SJSA1 (cell line): ENCODE measurements at regions not wholly inside any gene's neighbourhood (a gene's known extent, or its start where the extent isn't known, plus 50 kb on each side); places are given as distances from the start of the nearest gene placed in this dataset.

ENCODE experiments used
- DNase-seq, 2 experiments: peaks; one replicate each; pipeline ENCODE4 v3.0.0-alpha.2; 2015 to 2020; ENCODE audit warnings: low spot score in 2 of 2, low read depth in 1 of 2
- H3K27ac ChIP-seq: fragments of 250-450 bp; sonication (Bioruptor Pico); 2 replicates; pipeline ENCODE4 v1.5.1; 2020; ENCODE audit warnings: mild to moderate bottlenecking, moderate library complexity
- H3K27me3 ChIP-seq: fragments of 250-450 bp; sonication (Bioruptor Pico); replicated peaks from 2 replicates; pipeline ENCODE4 v1.5.1; 2020; ENCODE audit warnings: mild to moderate bottlenecking, moderate library complexity
- H3K36me3 ChIP-seq: fragments of 250-450 bp; sonication (Bioruptor Pico); 2 replicates; pipeline ENCODE4 v1.5.1; 2020; ENCODE audit warnings: mild to moderate bottlenecking
- H3K4me1 ChIP-seq: fragments of 250-450 bp; sonication (Bioruptor Pico); replicated peaks from 2 replicates; pipeline ENCODE4 v1.6.1; 2021; ENCODE audit warnings: mild to moderate bottlenecking
- H3K4me3 ChIP-seq: fragments of 250-450 bp; sonication (Bioruptor Pico); 2 replicates; pipeline ENCODE4 v1.5.1; 2020; ENCODE audit warnings: mild to moderate bottlenecking
- H3K9me3 ChIP-seq: fragments of 250-450 bp; sonication (Bioruptor Pico); replicated peaks from 2 replicates; pipeline ENCODE4 v1.5.1; 2020; ENCODE audit warnings: mild to moderate bottlenecking

- DNase-seq = peak in 1 of 2 experiments; percentile 49
- Histone ChIP-seq H3K36me3 (no peaks in the 10 kb centered on the region), H3K9me3 (no peaks in the 10 kb centered on the region), H3K27me3 (no peaks in the 10 kb centered on the region), H3K27ac (no peak overlapping the region), H3K4me3 (no peak overlapping the region), H3K4me1 (peaks cover 22% of the 10 kb centered on the region)
Measured at GRCh38 chr1:244347942-244348341, 103.8 kb downstream of the ADSS2 start.

GRCh38 chr1:244349103-244349531 lies 102.6 kb downstream of the ADSS2 start:
- DNase-seq = no peak
- Histone ChIP-seq H3K4me1 (peaks cover 34% of the 10 kb centered on the region), H3K36me3 (no peaks in the 10 kb centered on the region), H3K4me3 (no peak overlapping the region), H3K27ac (no peak overlapping the region), H3K9me3 (no peaks in the 10 kb centered on the region), H3K27me3 (no peaks in the 10 kb centered on the region)

- no peaks in the 10 kb centered on the region for H3K9me3 ChIP-seq
- no peak overlapping the region for H3K4me3 ChIP-seq
- H3K27me3 ChIP-seq = no peaks in the 10 kb centered on the region
- DNase-seq = no peak
- H3K27ac ChIP-seq = no peak overlapping the region
- peaks cover 34% of the 10 kb centered on the region for H3K4me1 ChIP-seq
- no peaks in the 10 kb centered on the region for H3K36me3 ChIP-seq
Measured at GRCh38 chr1:244349581-244350001, 102.1 kb downstream of the ADSS2 start.

- H3K4me3 ChIP-seq = no peak overlapping the region
- peaks cover 34% of the 10 kb centered on the region for H3K4me1 ChIP-seq
- H3K27me3 ChIP-seq = no peaks in the 10 kb centered on the region
- no peak for DNase-seq
- no peak overlapping the region for H3K27ac ChIP-seq
- no peaks in the 10 kb centered on the region for H3K36me3 ChIP-seq
- no peaks in the 10 kb centered on the region for H3K9me3 ChIP-seq
Measured at GRCh38 chr1:244350027-244350426, 101.7 kb downstream of the ADSS2 start.

- peaks cover 32% of the 10 kb centered on the region for H3K4me1 ChIP-seq
- DNase-seq = no peak
- no peaks in the 10 kb centered on the region for H3K9me3 ChIP-seq
- no peaks in the 10 kb centered on the region for H3K27me3 ChIP-seq
- no peak overlapping the region for H3K4me3 ChIP-seq
- no peak overlapping the region for H3K27ac ChIP-seq
- H3K36me3 ChIP-seq = no peaks in the 10 kb centered on the region
Measured at GRCh38 chr1:244352156-244352830, 99.4 kb downstream of the ADSS2 start.

GRCh38 chr1:244353551-244354091 lies 98.1 kb downstream of the ADSS2 start:
- Histone ChIP-seq H3K4me1 (peaks cover 21% of the 10 kb centered on the region), H3K4me3 (no peak overlapping the region)

GRCh38 chr1:244354810-244355278 lies 96.9 kb downstream of the ADSS2 start:
- Histone ChIP-seq H3K36me3 (no peaks in the 10 kb centered on the region), H3K9me3 (no peaks in the 10 kb centered on the region), H3K27me3 (no peaks in the 10 kb centered on the region), H3K27ac (no peak overlapping the region), H3K4me1 (peaks cover 13% of the 10 kb centered on the region), H3K4me3 (no peak overlapping the region)
- DNase-seq = no peak

More at GRCh38 chr1:244353551-244354091, 98.1 kb downstream of the ADSS2 start:
- peak; percentile 74 to 82 for DNase-seq
- H3K36me3 ChIP-seq = no peaks in the 10 kb centered on the region
- no peaks in the 10 kb centered on the region for H3K27me3 ChIP-seq
- H3K27ac ChIP-seq = peak overlapping the region; percentile 63
- H3K9me3 ChIP-seq = no peaks in the 10 kb centered on the region

- H3K4me3 ChIP-seq = no peak overlapping the region
- no peak for DNase-seq
- H3K36me3 ChIP-seq = no peaks in the 10 kb centered on the region
- H3K27ac ChIP-seq = no peak overlapping the region
- H3K9me3 ChIP-seq = no peaks in the 10 kb centered on the region
- peaks cover 19% of the 10 kb centered on the region for H3K4me1 ChIP-seq
- no peaks in the 10 kb centered on the region for H3K27me3 ChIP-seq
Measured at GRCh38 chr1:244356376-244356775, 95.3 kb downstream of the ADSS2 start.
